ENCODE measurements at regions not wholly inside any gene's neighbourhood (a gene's known extent, or its start where the extent isn't known, plus 50 kb on each side); places are given as distances from the start of the nearest gene placed in this dataset.

GRCh38 chr5:58259685-58260152 is 200.2 kb downstream of the PLK2 start:
- H3K36me3 ChIP-seq: no peaks in the 10 kb centered on the region
- Mint-ChIP-seq H3K27ac (no peak overlapping the region), H3K4me1 (peaks cover 5% of the 10 kb centered on the region), H3K4me3 (no peak overlapping the region), H3K36me3 (no peaks in the 10 kb centered on the region), H3K27me3 (ENCODE audit: insufficient read depth, low read depth) (no peaks in the 10 kb centered on the region), H3K9me3 (no peaks in the 10 kb centered on the region)
- H3K27me3 ChIP-seq: no peaks in the 10 kb centered on the region
- no peaks in the 10 kb centered on the region for H3K79me2 ChIP-seq (ENCODE audit: low read depth)
- H3K9ac ChIP-seq: no peak overlapping the region
- H3K4me1 ChIP-seq: no peaks in the 10 kb centered on the region
- TF ChIP-seq EZH2phosphoT487 (IDR thresholded peaks at IDR 0.05) (no peak), CTCF (IDR thresholded peaks at IDR 0.05) (no peak), EZH2 (IDR thresholded peaks at IDR 0.05) (no peak)
- no peaks in the 10 kb centered on the region for H3K9me3 ChIP-seq (ENCODE audit: low read depth)
- H3K4me3 ChIP-seq: no peak overlapping the region
- DNase-seq (ENCODE audit: low spot score): no peak
- H3K4me2 ChIP-seq: no peak overlapping the region
- no peaks in the 10 kb centered on the region for H3F3A ChIP-seq (ENCODE audit: low read depth)
- H2AFZ ChIP-seq (replicated peaks): peak overlapping the region; percentile 48
- H3K27ac ChIP-seq: no peak overlapping the region
- no peaks in the 10 kb centered on the region for H4K20me1 ChIP-seq (ENCODE audit: low read depth)

- H3K36me3 Mint-ChIP-seq: no peaks in the 10 kb centered on the region
- H4K20me1 ChIP-seq (ENCODE audit: low read depth): no peaks in the 10 kb centered on the region
- peaks cover 5% of the 10 kb centered on the region for H3K4me1 Mint-ChIP-seq
- no peaks in the 10 kb centered on the region for H3K27me3 ChIP-seq
- H3K9me3 Mint-ChIP-seq: no peaks in the 10 kb centered on the region
- H3K4me3 ChIP-seq: no peak overlapping the region
- no peaks in the 10 kb centered on the region for H3F3A ChIP-seq (ENCODE audit: low read depth)
- no peak overlapping the region for H3K27ac Mint-ChIP-seq
- no peaks in the 10 kb centered on the region for H3K27me3 Mint-ChIP-seq (ENCODE audit: insufficient read depth, low read depth)
- no peaks in the 10 kb centered on the region for H3K79me2 ChIP-seq (ENCODE audit: low read depth)
- no peak for TF ChIP-seq EZH2phosphoT487 (IDR thresholded peaks at IDR 0.05)
- TF ChIP-seq CTCF (IDR thresholded peaks at IDR 0.05): no peak
- no peak for TF ChIP-seq EZH2 (IDR thresholded peaks at IDR 0.05)
- H3K4me3 Mint-ChIP-seq: no peak overlapping the region
- H3K9me3 ChIP-seq (ENCODE audit: low read depth): no peaks in the 10 kb centered on the region
- peak overlapping the region; percentile 48 for H2AFZ ChIP-seq (replicated peaks)
- no peaks in the 10 kb centered on the region for H3K36me3 ChIP-seq
- no peak overlapping the region for H3K27ac ChIP-seq
- no peaks in the 10 kb centered on the region for H3K4me1 ChIP-seq
- DNase-seq (ENCODE audit: low spot score): no peak
- H3K9ac ChIP-seq: no peak overlapping the region
- H3K4me2 ChIP-seq: no peak overlapping the region
Measured at GRCh38 chr5:58258984-58259684, 200.8 kb downstream of the PLK2 start.

GRCh38 chr5:58255970-58256369 is 203.9 kb downstream of the PLK2 start:
- Histone ChIP-seq H3K4me2 (no peak overlapping the region), H3K27me3 (no peaks in the 10 kb centered on the region), H3K9me3 (ENCODE audit: low read depth) (no peaks in the 10 kb centered on the region), H3K36me3 (no peaks in the 10 kb centered on the region), H3F3A (ENCODE audit: low read depth) (no peaks in the 10 kb centered on the region), H3K4me3 (no peak overlapping the region), H2AFZ (replicated peaks) (no peak overlapping the region), H3K4me1 (no peaks in the 10 kb centered on the region), H3K27ac (no peak overlapping the region), H3K79me2 (ENCODE audit: low read depth) (no peaks in the 10 kb centered on the region), H4K20me1 (ENCODE audit: low read depth) (no peaks in the 10 kb centered on the region), H3K9ac (no peak overlapping the region)
- Mint-ChIP-seq H3K4me1 (peaks cover 5% of the 10 kb centered on the region), H3K27me3 (ENCODE audit: insufficient read depth, low read depth) (no peaks in the 10 kb centered on the region), H3K9me3 (no peaks in the 10 kb centered on the region), H3K4me3 (no peak overlapping the region), H3K27ac (no peak overlapping the region), H3K36me3 (no peaks in the 10 kb centered on the region)
- TF ChIP-seq EZH2 (IDR thresholded peaks at IDR 0.05) (no peak), CTCF (IDR thresholded peaks at IDR 0.05) (no peak), EZH2phosphoT487 (IDR thresholded peaks at IDR 0.05) (no peak)
- no peak for DNase-seq (ENCODE audit: low spot score)
